Neural cell (in vitro differentiated cells): ENCODE measurements at regions not wholly inside any gene's neighbourhood (a gene's known extent, or its start where the extent isn't known, plus 50 kb on each side); places are given as distances from the start of the nearest gene placed in this dataset.
"Not testable (repeated sequence)": the region's sequence is repeated elsewhere in the genome, so short reads cannot be mapped to it uniquely, and the experiment has no call there.

Source experiments
- CTCF ChIP-seq: fragments of 450-650 bp; IDR thresholded peaks from 2 replicates; pipeline ENCODE4 v1.5.1; 2014; ENCODE audit warnings: antibody characterized with exemption, mild to moderate bottlenecking, moderate library complexity; ENCODE audit not compliant: poor library complexity, severe bottlenecking
- EP300 ChIP-seq: fragments of 450-650 bp; conservative IDR thresholded peaks from 2 replicates; pipeline ENCODE4 v1.6.1; 2014; ENCODE audit warnings: antibody characterized with exemption, mild to moderate bottlenecking, moderate library complexity; ENCODE audit not compliant: poor library complexity, severe bottlenecking
- EZH2 ChIP-seq: fragments of 200-600, 300-800 bp; shearing (Covaris generic), sonication (generic); IDR thresholded peaks from 2 replicates; pipeline ENCODE4 v1.6.1; 2014; ENCODE audit warnings: antibody characterized with exemption, low read length, borderline replicate concordance, mild to moderate bottlenecking; ENCODE audit not compliant: insufficient read depth, poor library complexity, severe bottlenecking

GRCh38 chr12:94002925-94003324 lies 145.5 kb upstream of the PLXNC1 start:
- TF ChIP-seq EP300, CTCF, EZH2: not testable (repeated sequence)
